Stimulated activated CD8-positive, alpha-beta memory T cell treated with anti-CD3 and anti-CD28 coated beads, Interleukin-12 subunit alpha, Interleukin-12 subunit beta, amount 100 ng/mL, for 24 hours (primary cell): ENCODE measurements at regions not wholly inside any gene's neighbourhood (a gene's known extent, or its start where the extent isn't known, plus 50 kb on each side); places are given as distances from the start of the nearest gene placed in this dataset.
"Not testable (repeated sequence)": the region's sequence is repeated elsewhere in the genome, so short reads cannot be mapped to it uniquely, and the experiment has no call there.

Experiments used
- DNase-seq: peaks from one replicate; pipeline ENCODE4 v3.0.0-alpha.2; 2020; ENCODE audit errors: extremely low read depth

GRCh38 chr2:54038835-54039234 lies 68.0 kb upstream of the PSME4 start:
- DNase-seq: no peak

GRCh38 chr2:54031288-54031687 lies 60.5 kb upstream of the PSME4 start:
- not testable (repeated sequence) for DNase-seq

- DNase-seq: no peak
Observed at GRCh38 chr2:54030806-54031205, 60.0 kb upstream of the PSME4 start.

- no peak for DNase-seq
Observed at GRCh38 chr2:54030396-54030741, 59.6 kb upstream of the PSME4 start.

GRCh38 chr2:54029721-54030395 lies 59.1 kb upstream of the PSME4 start:
- no peak for DNase-seq

- DNase-seq: not testable (repeated sequence)
Observed at GRCh38 chr2:54025463-54026075, 54.8 kb upstream of the PSME4 start.

- no peak for DNase-seq
Observed at GRCh38 chr2:54024576-54024975, 53.8 kb upstream of the PSME4 start.

GRCh38 chr2:54021702-54022101 lies 50.9 kb upstream of the PSME4 start:
- no peak for DNase-seq

- DNase-seq: no peak
Observed at GRCh38 chr2:54020793-54021414, 50.1 kb upstream of the PSME4 start.
